ENCODE measurements at regions not wholly inside any gene's neighbourhood (a gene's known extent, or its start where the extent isn't known, plus 50 kb on each side); places are given as distances from the start of the nearest gene placed in this dataset.

DNA sequence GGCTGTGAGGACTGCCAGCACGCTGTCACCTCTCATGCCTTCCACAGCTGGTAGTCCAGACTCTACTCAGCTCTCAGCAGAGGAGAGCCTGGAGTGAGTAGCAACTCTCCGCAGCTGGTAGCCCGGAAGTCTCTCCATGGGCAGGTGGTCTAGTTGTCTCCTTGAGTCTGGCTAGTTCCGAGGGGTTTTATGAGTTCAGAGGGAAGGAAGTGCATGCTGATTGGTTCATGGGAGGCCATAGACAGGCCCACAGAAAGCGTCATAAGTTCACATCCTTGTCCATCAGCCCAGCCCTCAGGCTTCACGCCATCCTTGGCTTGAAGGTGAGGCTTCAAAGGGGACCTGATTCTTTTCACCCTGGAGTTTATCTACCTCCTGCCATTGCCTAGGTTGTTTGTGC, 2662.4 kb upstream of the PCDH20 start:
- TF ChIP-seq, protein P1, sequence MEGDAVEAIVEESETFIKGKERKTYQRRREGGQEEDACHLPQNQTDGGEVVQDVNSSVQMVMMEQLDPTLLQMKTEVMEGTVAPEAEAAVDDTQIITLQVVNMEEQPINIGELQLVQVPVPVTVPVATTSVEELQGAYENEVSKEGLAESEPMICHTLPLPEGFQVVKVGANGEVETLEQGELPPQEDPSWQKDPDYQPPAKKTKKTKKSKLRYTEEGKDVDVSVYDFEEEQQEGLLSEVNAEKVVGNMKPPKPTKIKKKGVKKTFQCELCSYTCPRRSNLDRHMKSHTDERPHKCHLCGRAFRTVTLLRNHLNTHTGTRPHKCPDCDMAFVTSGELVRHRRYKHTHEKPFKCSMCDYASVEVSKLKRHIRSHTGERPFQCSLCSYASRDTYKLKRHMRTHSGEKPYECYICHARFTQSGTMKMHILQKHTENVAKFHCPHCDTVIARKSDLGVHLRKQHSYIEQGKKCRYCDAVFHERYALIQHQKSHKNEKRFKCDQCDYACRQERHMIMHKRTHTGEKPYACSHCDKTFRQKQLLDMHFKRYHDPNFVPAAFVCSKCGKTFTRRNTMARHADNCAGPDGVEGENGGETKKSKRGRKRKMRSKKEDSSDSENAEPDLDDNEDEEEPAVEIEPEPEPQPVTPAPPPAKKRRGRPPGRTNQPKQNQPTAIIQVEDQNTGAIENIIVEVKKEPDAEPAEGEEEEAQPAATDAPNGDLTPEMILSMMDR (conservative IDR thresholded peaks at IDR 0.05; ENCODE audit: low read depth, low read length) = no peak
- TF ChIP-seq MAZ (IDR thresholded peaks at IDR 0.05; ENCODE audit: borderline replicate concordance, low read depth, low read length) (no peak), RFX5 (IDR thresholded peaks at IDR 0.05; ENCODE audit: low read depth, low read length) (no peak), CEBPB (IDR thresholded peaks at IDR 0.05; ENCODE audit: low read depth, low read length) (no peak), POLR2A (IDR thresholded peaks at IDR 0.05; ENCODE audit: low read depth, low read length) (no peak), SMC3 (IDR thresholded peaks at IDR 0.05; ENCODE audit: low read depth, low read length) (no peak), MAFK (IDR thresholded peaks at IDR 0.05; ENCODE audit: low read depth, low read length) (no peak), NFE2L2 (IDR thresholded peaks at IDR 0.05; ENCODE audit: low read depth, low read length) (no peak), MXI1 (IDR thresholded peaks at IDR 0.05; ENCODE audit: borderline replicate concordance, low read depth, low read length) (no peak), FOS (IDR thresholded peaks at IDR 0.05; ENCODE audit: low read depth, low read length) (no peak), BHLHE40 (IDR thresholded peaks at IDR 0.05; ENCODE audit: low read depth, low read length) (no peak)
- TF ChIP-seq, protein P2, sequence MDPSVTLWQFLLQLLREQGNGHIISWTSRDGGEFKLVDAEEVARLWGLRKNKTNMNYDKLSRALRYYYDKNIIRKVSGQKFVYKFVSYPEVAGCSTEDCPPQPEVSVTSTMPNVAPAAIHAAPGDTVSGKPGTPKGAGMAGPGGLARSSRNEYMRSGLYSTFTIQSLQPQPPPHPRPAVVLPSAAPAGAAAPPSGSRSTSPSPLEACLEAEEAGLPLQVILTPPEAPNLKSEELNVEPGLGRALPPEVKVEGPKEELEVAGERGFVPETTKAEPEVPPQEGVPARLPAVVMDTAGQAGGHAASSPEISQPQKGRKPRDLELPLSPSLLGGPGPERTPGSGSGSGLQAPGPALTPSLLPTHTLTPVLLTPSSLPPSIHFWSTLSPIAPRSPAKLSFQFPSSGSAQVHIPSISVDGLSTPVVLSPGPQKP (IDR thresholded peaks at IDR 0.05; ENCODE audit: borderline replicate concordance, low read depth, low read length) = no peak
- TF ChIP-seq, protein P3, sequence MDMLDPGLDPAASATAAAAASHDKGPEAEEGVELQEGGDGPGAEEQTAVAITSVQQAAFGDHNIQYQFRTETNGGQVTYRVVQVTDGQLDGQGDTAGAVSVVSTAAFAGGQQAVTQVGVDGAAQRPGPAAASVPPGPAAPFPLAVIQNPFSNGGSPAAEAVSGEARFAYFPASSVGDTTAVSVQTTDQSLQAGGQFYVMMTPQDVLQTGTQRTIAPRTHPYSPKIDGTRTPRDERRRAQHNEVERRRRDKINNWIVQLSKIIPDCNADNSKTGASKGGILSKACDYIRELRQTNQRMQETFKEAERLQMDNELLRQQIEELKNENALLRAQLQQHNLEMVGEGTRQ (IDR thresholded peaks at IDR 0.05; ENCODE audit: low read depth, low read length) = no peak
